HuH-7.5 (cell line): ENCODE measurements at regions not wholly inside any gene's neighbourhood (a gene's known extent, or its start where the extent isn't known, plus 50 kb on each side); places are given as distances from the start of the nearest gene placed in this dataset.

Experiments
- DNase-seq: peaks from one replicate; pipeline ENCODE4 v3.0.0; 2011; ENCODE audit warnings: low spot score

- no peak for DNase-seq
Observed at GRCh38 chr1:38394303-38394702, 347.7 kb upstream of the POU3F1 start.

- no peak for DNase-seq
Observed at GRCh38 chr1:38392861-38393260, 346.3 kb upstream of the POU3F1 start.

- no peak for DNase-seq
Observed at GRCh38 chr1:38381256-38381655, 334.7 kb upstream of the POU3F1 start.

- no peak for DNase-seq
Observed at GRCh38 chr1:38376577-38376976, 330.0 kb upstream of the POU3F1 start.

GRCh38 chr1:38375035-38375434 lies 328.4 kb upstream of the POU3F1 start:
- no peak for DNase-seq

- no peak for DNase-seq
Observed at GRCh38 chr1:38371505-38371844, 324.9 kb upstream of the POU3F1 start.

- no peak for DNase-seq
Observed at GRCh38 chr1:38370716-38371504, 324.3 kb upstream of the POU3F1 start.

- no peak for DNase-seq
Observed at GRCh38 chr1:38365242-38365641, 318.6 kb upstream of the POU3F1 start.

GRCh38 chr1:38361566-38361965 lies 315.0 kb upstream of the POU3F1 start:
- no peak for DNase-seq

GRCh38 chr1:38360807-38361206 lies 314.2 kb upstream of the POU3F1 start:
- no peak for DNase-seq

GRCh38 chr1:38353956-38354355 lies 307.4 kb upstream of the POU3F1 start:
- no peak for DNase-seq

GRCh38 chr1:38352869-38353268 lies 306.3 kb upstream of the POU3F1 start:
- DNase-seq, result no peak

- no peak for DNase-seq
Observed at GRCh38 chr1:38347446-38348175, 301.0 kb upstream of the POU3F1 start.

GRCh38 chr1:38344716-38345115 lies 298.1 kb upstream of the POU3F1 start:
- no peak for DNase-seq

- DNase-seq, result no peak
Observed at GRCh38 chr1:38341694-38342093, 295.1 kb upstream of the POU3F1 start.

- DNase-seq, result no peak
Observed at GRCh38 chr1:38340409-38340808, 293.8 kb upstream of the POU3F1 start.

GRCh38 chr1:38337711-38338110 lies 291.1 kb upstream of the POU3F1 start:
- no peak for DNase-seq

- DNase-seq, result no peak
Observed at GRCh38 chr1:38336961-38337360, 290.4 kb upstream of the POU3F1 start.

GRCh38 chr1:38336301-38336923 lies 289.8 kb upstream of the POU3F1 start:
- no peak for DNase-seq

- DNase-seq, result no peak
Observed at GRCh38 chr1:38334930-38335592, 288.5 kb upstream of the POU3F1 start.

- DNase-seq, result no peak
Observed at GRCh38 chr1:38332649-38333310, 286.2 kb upstream of the POU3F1 start.
